ENCODE measurements at regions not wholly inside any gene's neighbourhood (a gene's known extent, or its start where the extent isn't known, plus 50 kb on each side); places are given as distances from the start of the nearest gene placed in this dataset.

DNA sequence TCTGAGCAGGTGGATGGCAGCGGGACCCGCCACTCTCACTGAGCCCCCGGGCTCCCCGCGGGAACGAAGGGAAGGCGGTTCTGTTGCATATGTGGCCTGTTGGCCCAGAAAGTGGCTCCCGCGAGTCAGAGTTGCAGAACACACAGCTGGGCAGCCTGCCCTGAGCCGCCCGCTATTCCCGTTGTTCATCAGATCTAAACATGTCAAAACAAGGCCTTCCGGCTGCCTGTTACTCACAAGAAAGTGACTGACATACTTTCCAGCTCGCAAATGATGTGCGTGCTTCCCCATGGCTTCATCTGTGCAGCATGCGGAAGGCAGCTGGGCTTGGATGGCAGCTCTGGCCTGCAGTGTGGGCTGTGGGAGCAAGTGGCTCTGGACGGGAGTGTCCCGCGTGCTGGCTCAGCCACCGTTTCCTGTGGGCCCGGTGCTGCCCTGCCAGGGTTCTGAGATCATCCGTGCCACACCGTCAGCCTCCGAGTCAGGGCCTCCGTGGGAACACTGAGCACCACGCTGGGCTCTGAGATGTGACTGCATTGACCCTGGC lies 227.3 kb downstream of the ERMARD start:
- Histone ChIP-seq H3K27me3 (ENCODE audit: control insufficient read depth, low read length) (no peaks in the 10 kb centered on the region), H3K9me3 (ENCODE audit: control insufficient read depth, insufficient read depth, low read length) (no peaks in the 10 kb centered on the region)

DNA sequence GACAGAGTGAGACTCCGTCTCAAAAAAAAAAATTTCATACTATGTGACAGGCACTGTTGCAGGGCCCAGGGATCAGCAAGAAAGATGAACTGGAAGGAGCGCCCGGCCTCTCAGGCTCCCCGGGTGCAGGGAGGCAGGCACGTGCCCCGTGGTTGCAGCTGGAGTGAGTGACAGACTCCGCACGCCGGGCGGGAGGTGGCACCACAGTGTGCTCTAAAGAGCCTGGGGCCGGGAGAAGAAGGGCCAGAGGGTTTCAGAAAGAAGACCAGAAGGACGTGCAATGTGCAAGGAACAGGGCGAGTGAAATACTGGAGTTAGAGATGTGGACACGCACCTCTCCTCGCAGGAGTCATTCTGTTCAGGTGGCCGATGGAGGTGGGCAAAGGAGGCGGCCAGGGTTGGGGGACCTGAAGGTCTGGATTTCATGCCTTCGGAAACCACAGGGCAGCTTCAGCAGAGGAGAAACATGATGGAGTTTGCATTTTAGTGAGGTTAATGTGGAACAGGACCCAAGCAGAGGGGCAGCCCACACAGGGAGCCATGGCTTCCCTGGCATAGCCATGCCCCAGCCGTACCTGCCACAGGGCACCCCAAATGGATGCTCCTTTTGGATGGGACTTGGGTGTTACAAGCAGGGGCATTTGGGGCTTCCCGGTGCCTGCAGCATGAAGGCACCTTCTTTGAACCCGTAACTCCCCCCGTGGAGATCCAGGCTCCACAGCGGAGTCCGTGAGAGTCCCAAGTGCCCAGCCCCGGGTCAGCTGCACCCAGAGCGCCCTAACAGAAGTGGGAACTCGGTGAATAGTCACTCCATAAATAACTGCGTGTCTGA lies 226.2 kb downstream of the ERMARD start:
- H3K9me2 ChIP-seq (replicated peaks; ENCODE audit: control insufficient read depth, low read length): no peaks in the 10 kb centered on the region
- no peaks in the 10 kb centered on the region for H3F3A ChIP-seq (ENCODE audit: control insufficient read depth, insufficient read depth)
- TF ChIP-seq, protein P1, sequence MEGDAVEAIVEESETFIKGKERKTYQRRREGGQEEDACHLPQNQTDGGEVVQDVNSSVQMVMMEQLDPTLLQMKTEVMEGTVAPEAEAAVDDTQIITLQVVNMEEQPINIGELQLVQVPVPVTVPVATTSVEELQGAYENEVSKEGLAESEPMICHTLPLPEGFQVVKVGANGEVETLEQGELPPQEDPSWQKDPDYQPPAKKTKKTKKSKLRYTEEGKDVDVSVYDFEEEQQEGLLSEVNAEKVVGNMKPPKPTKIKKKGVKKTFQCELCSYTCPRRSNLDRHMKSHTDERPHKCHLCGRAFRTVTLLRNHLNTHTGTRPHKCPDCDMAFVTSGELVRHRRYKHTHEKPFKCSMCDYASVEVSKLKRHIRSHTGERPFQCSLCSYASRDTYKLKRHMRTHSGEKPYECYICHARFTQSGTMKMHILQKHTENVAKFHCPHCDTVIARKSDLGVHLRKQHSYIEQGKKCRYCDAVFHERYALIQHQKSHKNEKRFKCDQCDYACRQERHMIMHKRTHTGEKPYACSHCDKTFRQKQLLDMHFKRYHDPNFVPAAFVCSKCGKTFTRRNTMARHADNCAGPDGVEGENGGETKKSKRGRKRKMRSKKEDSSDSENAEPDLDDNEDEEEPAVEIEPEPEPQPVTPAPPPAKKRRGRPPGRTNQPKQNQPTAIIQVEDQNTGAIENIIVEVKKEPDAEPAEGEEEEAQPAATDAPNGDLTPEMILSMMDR (IDR thresholded peaks at IDR 0.05; ENCODE audit: low read depth, low read length, poor library complexity, severe bottlenecking): no peak
- no peak for TF ChIP-seq EZH2phosphoT487 (IDR thresholded peaks at IDR 0.05; ENCODE audit: borderline replicate concordance, low read length)
- no peaks in the 10 kb centered on the region for H3K9me3 ChIP-seq (ENCODE audit: control insufficient read depth, insufficient read depth, low read length)
- no peak overlapping the region for H3K4me3 ChIP-seq (ENCODE audit: low read length)
- H3K4me2 ChIP-seq (ENCODE audit: low read length): no peak overlapping the region
- no peaks in the 10 kb centered on the region for H3K4me1 ChIP-seq (ENCODE audit: control insufficient read depth, low read length)
- no peaks in the 10 kb centered on the region for H3K36me3 ChIP-seq (ENCODE audit: control insufficient read depth, low read length)
- no peaks in the 10 kb centered on the region for H3K27me3 ChIP-seq (ENCODE audit: control insufficient read depth, low read length)
- H4K20me1 ChIP-seq (ENCODE audit: control insufficient read depth, insufficient read depth, low read depth, low read length): no peaks in the 10 kb centered on the region
- no peak overlapping the region for H3K27ac ChIP-seq (ENCODE audit: low read depth, low read length)
- H3K79me2 ChIP-seq (ENCODE audit: control insufficient read depth, low read length): no peaks in the 10 kb centered on the region

More for the DNA sequence above, 227.3 kb downstream of the ERMARD start:
- no peaks in the 10 kb centered on the region for H3K9me2 ChIP-seq (replicated peaks; ENCODE audit: control insufficient read depth, low read length)
- TF ChIP-seq, protein P1 (IDR thresholded peaks at IDR 0.05; ENCODE audit: low read depth, low read length, poor library complexity, severe bottlenecking): no peak
- TF ChIP-seq EZH2phosphoT487 (IDR thresholded peaks at IDR 0.05; ENCODE audit: borderline replicate concordance, low read length): no peak
- no peaks in the 10 kb centered on the region for H4K20me1 ChIP-seq (ENCODE audit: control insufficient read depth, insufficient read depth, low read depth, low read length)
- H3K4me1 ChIP-seq (ENCODE audit: control insufficient read depth, low read length): no peaks in the 10 kb centered on the region
- H3K4me3 ChIP-seq (ENCODE audit: low read length): no peak overlapping the region
- no peaks in the 10 kb centered on the region for H3K79me2 ChIP-seq (ENCODE audit: control insufficient read depth, low read length)
- H3K36me3 ChIP-seq (ENCODE audit: control insufficient read depth, low read length): no peaks in the 10 kb centered on the region
- no peak overlapping the region for H3K4me2 ChIP-seq (ENCODE audit: low read length)
- no peak overlapping the region for H3K27ac ChIP-seq (ENCODE audit: low read depth, low read length)
- H3F3A ChIP-seq (ENCODE audit: control insufficient read depth, insufficient read depth): no peaks in the 10 kb centered on the region

DNA sequence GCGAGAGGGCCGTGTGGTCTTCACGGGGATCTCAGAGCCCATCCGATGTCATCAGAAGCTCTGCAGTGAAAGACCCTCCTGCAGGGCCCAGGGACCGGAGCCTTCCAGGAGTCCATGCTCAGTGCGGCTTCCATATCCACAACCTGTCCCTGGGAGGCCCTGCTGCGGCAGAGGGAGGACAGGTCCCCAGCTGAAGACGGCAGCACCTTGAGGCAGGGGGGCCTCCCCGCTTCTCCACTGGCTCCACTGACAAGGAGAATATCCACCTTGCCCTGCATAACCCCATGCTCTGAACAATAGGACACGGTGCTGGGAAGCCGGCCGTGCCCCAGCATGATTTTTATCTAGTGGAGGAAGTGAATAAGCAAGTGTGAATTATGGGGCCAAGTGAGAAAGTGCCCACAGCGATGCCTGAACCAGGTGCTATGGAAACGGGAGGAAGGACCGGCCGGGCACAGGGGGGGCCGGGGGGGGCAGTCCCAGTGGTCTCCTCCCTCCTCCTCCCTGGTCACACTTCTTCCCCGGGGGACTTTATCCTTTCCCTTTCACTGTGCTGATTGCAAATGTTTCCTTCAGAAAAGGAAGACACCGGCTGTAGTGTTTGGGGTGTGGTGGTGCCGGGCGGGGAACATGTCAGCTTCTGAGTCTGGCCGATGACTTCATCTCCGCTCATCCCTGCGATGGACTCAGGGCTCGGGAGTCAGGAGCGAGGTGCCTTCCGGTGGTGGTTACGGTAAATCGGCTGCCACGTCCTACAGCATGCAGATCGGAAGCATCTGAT lies 225.1 kb downstream of the ERMARD start:
- H3K27me3 ChIP-seq (ENCODE audit: control insufficient read depth, low read length): no peaks in the 10 kb centered on the region
- H4K20me1 ChIP-seq (ENCODE audit: control insufficient read depth, insufficient read depth, low read depth, low read length): no peaks in the 10 kb centered on the region

More for the DNA sequence above, 225.1 kb downstream of the ERMARD start:
- Histone ChIP-seq H3K4me2 (ENCODE audit: low read length) (no peak overlapping the region), H3K9me3 (ENCODE audit: control insufficient read depth, insufficient read depth, low read length) (no peaks in the 10 kb centered on the region), H3K4me3 (ENCODE audit: low read length) (no peak overlapping the region), H3K4me1 (ENCODE audit: control insufficient read depth, low read length) (no peaks in the 10 kb centered on the region), H3K9me2 (replicated peaks; ENCODE audit: control insufficient read depth, low read length) (no peaks in the 10 kb centered on the region), H3K36me3 (ENCODE audit: control insufficient read depth, low read length) (no peaks in the 10 kb centered on the region), H3K79me2 (ENCODE audit: control insufficient read depth, low read length) (no peaks in the 10 kb centered on the region), H3F3A (ENCODE audit: control insufficient read depth, insufficient read depth) (no peaks in the 10 kb centered on the region), H3K27ac (ENCODE audit: low read depth, low read length) (no peak overlapping the region)
- no peak for TF ChIP-seq EZH2phosphoT487 (IDR thresholded peaks at IDR 0.05; ENCODE audit: borderline replicate concordance, low read length)
- TF ChIP-seq, protein P1 (IDR thresholded peaks at IDR 0.05; ENCODE audit: low read depth, low read length, poor library complexity, severe bottlenecking): no peak
